RWPE2 (cell line): ENCODE measurements at regions not wholly inside any gene's neighbourhood (a gene's known extent, or its start where the extent isn't known, plus 50 kb on each side); places are given as distances from the start of the nearest gene placed in this dataset.
A peak's percentile ranks its signal among the peaks of the same experiment; 100 is the strongest.

Experiments used
- ATAC-seq: fragments of 200-7000 bp; cut with Tn5 transposase; 3 replicates; pipeline ENCODE4 v1.9.1; 2021; ENCODE audit warnings: low read depth
- DNase-seq: peaks from one replicate; pipeline ENCODE4 v3.0.0-alpha.2; 2020; ENCODE audit warnings: low spot score
- H3K27ac ChIP-seq: fragments of 450-650 bp; 2 replicates; pipeline ENCODE4 v1.5.1; 2017; ENCODE audit warnings: mild to moderate bottlenecking; ENCODE audit not compliant: poor library complexity, severe bottlenecking
- H3K27me3 ChIP-seq: fragments of 250-450 bp; sonication (Bioruptor Pico); 2 replicates; pipeline ENCODE4 v1.5.1; 2021; ENCODE audit warnings: mild to moderate bottlenecking, moderate library complexity; ENCODE audit not compliant: insufficient read depth, poor library complexity, severe bottlenecking
- H3K36me3 ChIP-seq: fragments of 250-450 bp; sonication (Bioruptor Pico); 2 replicates; pipeline ENCODE4 v1.5.1; 2020; ENCODE audit warnings: low read depth, mild to moderate bottlenecking, moderate library complexity
- H3K4me1 ChIP-seq: fragments of 250-450 bp; sonication (Bioruptor Pico); 2 replicates; pipeline ENCODE4 v1.5.1; 2021; ENCODE audit warnings: mild to moderate bottlenecking, moderate library complexity; ENCODE audit not compliant: insufficient read depth, poor library complexity, severe bottlenecking
- H3K4me3 ChIP-seq: fragments of 250-450 bp; sonication (Bioruptor Pico); 2 replicates; pipeline ENCODE4 v1.5.1; 2021; ENCODE audit warnings: mild to moderate bottlenecking, moderate library complexity; ENCODE audit not compliant: severe bottlenecking
- H3K9me3 ChIP-seq: fragments of 250-450 bp; sonication (Bioruptor Pico); 2 replicates; pipeline ENCODE4 v1.5.1; 2021; ENCODE audit warnings: mild to moderate bottlenecking, moderate library complexity; ENCODE audit not compliant: severe bottlenecking
- CTCF ChIP-seq: fragments of 450-650 bp; IDR thresholded peaks from one replicate; pipeline ENCODE4 v1.5.1; 2017; ENCODE audit warnings: mild to moderate bottlenecking, moderate library complexity; ENCODE audit not compliant: poor library complexity, severe bottlenecking

- H3K4me1 ChIP-seq: no peaks in the 10 kb centered on the region
- TF ChIP-seq CTCF: no peak
- H3K9me3 ChIP-seq: no peaks in the 10 kb centered on the region
- DNase-seq (no peak), ATAC-seq (no peak)
- no peak overlapping the region for H3K4me3 ChIP-seq
- H3K36me3 ChIP-seq: no peaks in the 10 kb centered on the region
- no peaks in the 10 kb centered on the region for H3K27me3 ChIP-seq
- no peak overlapping the region for H3K27ac ChIP-seq
These were observed 1456.6 kb downstream of the STIM2 start for GRCh38 chr4:28317221-28317620.

- H3K9me3 ChIP-seq: no peaks in the 10 kb centered on the region
- H3K4me3 ChIP-seq: no peak overlapping the region
- no peaks in the 10 kb centered on the region for H3K4me1 ChIP-seq
- DNase-seq (no peak), ATAC-seq (no peak)
- no peaks in the 10 kb centered on the region for H3K27me3 ChIP-seq
- H3K36me3 ChIP-seq: no peaks in the 10 kb centered on the region
- no peak for TF ChIP-seq CTCF
- no peak overlapping the region for H3K27ac ChIP-seq
These were observed 1473.6 kb downstream of the STIM2 start for GRCh38 chr4:28334249-28334648.

- H3K36me3 ChIP-seq: no peaks in the 10 kb centered on the region
These were observed 1481.1 kb downstream of the STIM2 start for GRCh38 chr4:28341784-28342183.

GRCh38 chr4:28350485-28350884 lies 1489.8 kb downstream of the STIM2 start:
- ATAC-seq (peak; percentile 80), DNase-seq (no peak)
- Histone ChIP-seq H3K27ac (no peak overlapping the region), H3K4me1 (no peaks in the 10 kb centered on the region), H3K27me3 (no peaks in the 10 kb centered on the region), H3K9me3 (no peaks in the 10 kb centered on the region), H3K36me3 (no peaks in the 10 kb centered on the region), H3K4me3 (no peak overlapping the region)
- no peak for TF ChIP-seq CTCF

More at GRCh38 chr4:28341784-28342183, 1481.1 kb downstream of the STIM2 start:
- Histone ChIP-seq H3K27me3 (no peaks in the 10 kb centered on the region), H3K27ac (no peak overlapping the region), H3K4me3 (no peak overlapping the region), H3K4me1 (no peaks in the 10 kb centered on the region), H3K9me3 (peaks cover 7% of the 10 kb centered on the region)
- ATAC-seq: no peak
- no peak for DNase-seq
- no peak for TF ChIP-seq CTCF

- ATAC-seq (no peak), DNase-seq (no peak)
- TF ChIP-seq CTCF: no peak
- H3K4me1 ChIP-seq: no peaks in the 10 kb centered on the region
- H3K36me3 ChIP-seq: no peaks in the 10 kb centered on the region
- no peak overlapping the region for H3K4me3 ChIP-seq
- H3K27ac ChIP-seq: no peak overlapping the region
- no peaks in the 10 kb centered on the region for H3K27me3 ChIP-seq
- no peaks in the 10 kb centered on the region for H3K9me3 ChIP-seq
These were observed 1490.5 kb downstream of the STIM2 start for GRCh38 chr4:28351102-28351501.
